CD4-positive, alpha-beta T cell (primary cell): ENCODE measurements at regions not wholly inside any gene's neighbourhood (a gene's known extent, or its start where the extent isn't known, plus 50 kb on each side); places are given as distances from the start of the nearest gene placed in this dataset.

ENCODE experiments used
- ATAC-seq: fragments of 200-7000 bp; cut with Tn5 transposase; one replicate; pipeline ENCODE4 v1.10.0; 2022; ENCODE audit warnings: mild to moderate bottlenecking; ENCODE audit not compliant: poor library complexity
- CTCF ChIA-PET: fragments of 350-600 bp; sonication (Branson Sonifier 250); formaldehyde crosslinking; loops from one replicate; lab custom pipeline; 2021; ENCODE audit warnings: antibody characterized with exemption, inconsistent platforms; lab: Charles Lee
- POLR2A ChIA-PET: fragments of 350-600 bp; sonication (Branson Sonifier 250); formaldehyde crosslinking; loops from one replicate; lab custom pipeline; 2021; ENCODE audit warnings: antibody characterized with exemption, inconsistent platforms; lab: Charles Lee
- DNase-seq, 14 experiments: peaks; one replicate each; pipeline ENCODE4 v3.0.0-alpha.2; 2013 to 2020; ENCODE audit warnings: mixed read lengths in 2 of 14
- H3K27ac ChIP-seq, 2 donors: one replicate each; pipeline versions ENCODE4 v1.5.1 to v1.7.0; 2013; ENCODE audit warnings: low read length in 2 of 2, low read depth in 1 of 2, mild to moderate bottlenecking in 1 of 2
- H3K27me3 ChIP-seq, 2 experiments: 1 replicate in 1 of 2; 2 replicates in 1 of 2; pipeline versions ENCODE4 v1.6.1 to v1.7.0; 2013; ENCODE audit warnings: low read length in 2 of 2, control low read depth in 1 of 2, mild to moderate bottlenecking in 1 of 2, moderate library complexity in 1 of 2; ENCODE audit not compliant: insufficient read depth in 2 of 2, control insufficient read depth in 1 of 2
- H3K36me3 ChIP-seq: one replicate; pipeline ENCODE4 v1.6.1; 2013; ENCODE audit warnings: low read length, control low read depth; ENCODE audit not compliant: insufficient read depth
- H3K4me1 ChIP-seq: one replicate; pipeline ENCODE4 v1.6.1; 2013; ENCODE audit warnings: low read length, control low read depth; ENCODE audit not compliant: insufficient read depth
- H3K4me3 ChIP-seq: one replicate; pipeline ENCODE4 v1.5.1; 2013; ENCODE audit warnings: mild to moderate bottlenecking, low read length, moderate library complexity
- H3K9me3 ChIP-seq, 2 experiments: 1 replicate in 1 of 2; 2 replicates in 1 of 2; pipeline versions ENCODE4 v1.6.1 to v1.7.0; 2013; ENCODE audit warnings: low read length in 2 of 2, mild to moderate bottlenecking in 2 of 2, control low read depth in 1 of 2, moderate library complexity in 1 of 2; ENCODE audit not compliant: control insufficient read depth in 1 of 2, insufficient read depth in 1 of 2
- H3K27ac Mint-ChIP-seq: one replicate; pipeline ENCODE4 v1.8.0; 2020; ENCODE audit warnings: mixed read lengths
- H3K27me3 Mint-ChIP-seq: one replicate; pipeline ENCODE4 v1.8.0; 2021; ENCODE audit warnings: mixed read lengths
- H3K36me3 Mint-ChIP-seq: one replicate; pipeline ENCODE4 v1.8.0; 2021; ENCODE audit warnings: low read depth, mixed read lengths
- H3K4me1 Mint-ChIP-seq: one replicate; pipeline ENCODE4 v1.8.0; 2021; ENCODE audit warnings: low read depth, mixed read lengths
- H3K4me3 Mint-ChIP-seq: one replicate; pipeline ENCODE4 v1.8.0; 2020; ENCODE audit warnings: mild to moderate bottlenecking, mixed read lengths
- H3K9me3 Mint-ChIP-seq: one replicate; pipeline ENCODE4 v1.8.0; 2020; ENCODE audit warnings: mixed read lengths
- intact Hi-C, 2 experiments: fragments of 100-400 bp; cut with DNase I in 1 of 2; cut with micrococcal nuclease in 1 of 2; formaldehyde crosslinking; loops; one replicate each; pipeline versions ENCODE4 v1.15.1 to v1.9.0; 2023 to 2025; cut with DNase I, micrococcal nuclease
- TF ChIP-seq, protein P1 (sequence below): fragments of 200-600 bp; IDR thresholded peaks from one replicate; pipeline ENCODE4 v1.8.0; 2022; ENCODE audit warnings: antibody characterized with exemption, mild to moderate bottlenecking

DNA sequence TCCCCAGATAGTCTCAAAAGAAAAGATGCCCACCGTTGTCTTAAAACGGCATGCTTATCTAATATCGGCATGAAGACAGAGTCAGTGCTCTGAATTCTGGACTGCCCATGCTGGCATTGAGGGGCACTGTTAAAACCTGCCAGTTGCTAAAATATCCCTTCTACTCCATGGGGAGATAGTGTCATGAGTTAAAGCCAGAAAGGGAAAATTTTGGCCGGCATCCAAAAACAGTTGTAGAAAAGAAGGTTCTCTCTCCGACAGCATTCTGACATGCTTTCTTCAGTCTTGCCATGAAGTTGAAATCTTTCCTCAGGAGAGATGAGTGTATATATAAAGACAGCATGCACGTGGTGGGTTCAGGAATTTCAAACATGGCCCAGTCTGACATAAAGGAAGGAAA lies 401.3 kb upstream of the PIK3C3 start:
- H3K9me3 Mint-ChIP-seq = no peaks in the 10 kb centered on the region
- CTCF ChIA-PET = no interaction called here
- ATAC-seq = no peak

DNA sequence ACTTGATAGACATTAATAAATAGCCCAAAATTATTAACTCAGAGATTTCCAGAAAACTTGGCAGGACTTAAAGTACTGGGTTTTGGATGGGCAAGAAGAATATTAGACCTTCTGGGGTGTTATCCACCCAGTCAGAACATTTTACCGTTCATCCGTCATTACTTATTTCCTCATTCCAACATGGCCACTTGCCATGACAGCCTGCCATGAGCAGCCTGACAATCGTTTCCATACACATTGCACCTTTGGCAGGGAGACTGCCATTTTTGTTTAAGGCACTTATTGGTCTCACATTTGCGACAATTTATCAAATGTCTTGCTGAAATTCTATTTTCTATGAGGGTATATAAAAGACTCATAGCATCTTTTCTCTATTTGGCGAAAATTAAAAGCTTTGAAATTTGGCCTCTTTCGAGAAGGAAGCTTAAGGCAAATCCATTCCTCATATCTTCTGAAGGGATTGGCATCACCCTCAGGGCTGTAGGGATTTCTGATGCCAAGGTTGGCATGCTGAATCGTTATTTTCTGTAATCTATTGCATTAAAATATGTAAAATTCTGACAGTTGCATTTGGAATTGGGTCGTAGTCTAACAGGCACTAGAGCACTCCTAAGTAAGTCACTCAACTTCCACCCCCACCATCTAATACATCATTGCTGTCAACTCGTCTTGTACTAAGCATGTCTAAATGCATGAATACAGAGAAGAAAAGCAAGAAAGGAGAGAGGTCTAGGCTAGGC lies 406.3 kb upstream of the PIK3C3 start:
- POLR2A ChIA-PET = no interaction called here
- ATAC-seq = no peak
- Mint-ChIP-seq H3K9me3 (no peaks in the 10 kb centered on the region), H3K4me1 (no peaks in the 10 kb centered on the region), H3K4me3 (no peak overlapping the region), H3K27me3 (no peaks in the 10 kb centered on the region), H3K27ac (no peak overlapping the region), H3K36me3 (no peaks in the 10 kb centered on the region)
- CTCF ChIA-PET = no interaction called here
- no peak overlapping the region for H3K4me3 ChIP-seq
- peaks cover 0 to 3% of the 10 kb centered on the region in 2 experiments for H3K9me3 ChIP-seq
- TF ChIP-seq, protein P1, sequence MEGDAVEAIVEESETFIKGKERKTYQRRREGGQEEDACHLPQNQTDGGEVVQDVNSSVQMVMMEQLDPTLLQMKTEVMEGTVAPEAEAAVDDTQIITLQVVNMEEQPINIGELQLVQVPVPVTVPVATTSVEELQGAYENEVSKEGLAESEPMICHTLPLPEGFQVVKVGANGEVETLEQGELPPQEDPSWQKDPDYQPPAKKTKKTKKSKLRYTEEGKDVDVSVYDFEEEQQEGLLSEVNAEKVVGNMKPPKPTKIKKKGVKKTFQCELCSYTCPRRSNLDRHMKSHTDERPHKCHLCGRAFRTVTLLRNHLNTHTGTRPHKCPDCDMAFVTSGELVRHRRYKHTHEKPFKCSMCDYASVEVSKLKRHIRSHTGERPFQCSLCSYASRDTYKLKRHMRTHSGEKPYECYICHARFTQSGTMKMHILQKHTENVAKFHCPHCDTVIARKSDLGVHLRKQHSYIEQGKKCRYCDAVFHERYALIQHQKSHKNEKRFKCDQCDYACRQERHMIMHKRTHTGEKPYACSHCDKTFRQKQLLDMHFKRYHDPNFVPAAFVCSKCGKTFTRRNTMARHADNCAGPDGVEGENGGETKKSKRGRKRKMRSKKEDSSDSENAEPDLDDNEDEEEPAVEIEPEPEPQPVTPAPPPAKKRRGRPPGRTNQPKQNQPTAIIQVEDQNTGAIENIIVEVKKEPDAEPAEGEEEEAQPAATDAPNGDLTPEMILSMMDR = no peak
- intact Hi-C loops = no loop called here
- no peak overlapping the region for H3K27ac ChIP-seq
- H3K36me3 ChIP-seq = no peaks in the 10 kb centered on the region
- DNase-seq = no peak
- H3K4me1 ChIP-seq = no peaks in the 10 kb centered on the region
- no peaks in the 10 kb centered on the region for H3K27me3 ChIP-seq

More for the DNA sequence above, 401.3 kb upstream of the PIK3C3 start:
- Histone ChIP-seq H3K36me3 (no peaks in the 10 kb centered on the region), H3K27me3 (no peaks in the 10 kb centered on the region), H3K4me3 (no peak overlapping the region), H3K9me3 (no peaks in the 10 kb centered on the region), H3K4me1 (no peaks in the 10 kb centered on the region), H3K27ac (no peak overlapping the region)
- no peak for DNase-seq
- Mint-ChIP-seq H3K36me3 (no peaks in the 10 kb centered on the region), H3K4me3 (no peak overlapping the region), H3K4me1 (no peaks in the 10 kb centered on the region), H3K27me3 (no peaks in the 10 kb centered on the region), H3K27ac (no peak overlapping the region)
- POLR2A ChIA-PET = no interaction called here
- intact Hi-C loops = no loop called here
- TF ChIP-seq, protein P1 = no peak

DNA sequence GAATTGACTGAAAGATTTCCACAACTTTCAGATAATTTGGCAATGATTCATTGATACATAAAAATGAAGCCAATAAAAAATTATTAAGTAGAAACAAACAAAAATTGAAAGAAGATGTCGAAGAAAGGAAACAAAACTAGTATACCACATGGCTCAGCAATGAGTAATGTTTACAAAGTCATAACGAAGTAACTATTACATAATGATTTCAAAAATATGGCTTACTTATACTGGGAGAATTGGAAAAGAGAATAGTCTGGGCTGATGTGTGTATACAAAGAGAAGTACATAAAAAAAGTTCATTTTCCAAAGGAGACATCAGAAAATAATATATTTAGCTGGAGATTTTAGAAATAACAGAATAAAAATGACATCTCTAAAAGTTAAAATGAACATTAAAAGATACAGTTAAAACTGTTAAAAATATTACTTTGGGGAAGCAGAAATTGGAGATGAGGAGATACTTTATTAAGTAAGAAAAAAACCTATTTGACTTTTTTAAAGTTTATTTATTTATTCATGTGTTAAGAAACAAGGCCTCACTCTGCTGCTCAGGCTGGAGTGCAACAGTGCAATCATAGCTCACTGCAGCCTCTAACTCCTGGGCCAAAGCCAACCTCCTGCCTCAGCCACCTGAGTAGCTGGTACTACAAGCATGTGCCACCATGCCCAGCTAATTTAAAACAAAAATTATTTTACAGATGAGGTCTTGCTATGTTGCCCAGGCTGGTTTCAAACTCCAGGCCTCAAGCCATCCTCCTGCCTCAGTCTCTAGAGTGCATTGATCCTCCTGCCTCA lies 409.7 kb upstream of the PIK3C3 start:
- DNase-seq = no peak
- intact Hi-C loops = no loop called here
- Mint-ChIP-seq H3K27me3 (no peaks in the 10 kb centered on the region), H3K4me1 (no peaks in the 10 kb centered on the region), H3K27ac (no peak overlapping the region), H3K4me3 (no peak overlapping the region), H3K36me3 (no peaks in the 10 kb centered on the region), H3K9me3 (no peaks in the 10 kb centered on the region)
- Histone ChIP-seq H3K36me3 (no peaks in the 10 kb centered on the region), H3K27me3 (no peaks in the 10 kb centered on the region), H3K4me3 (no peak overlapping the region), H3K4me1 (no peaks in the 10 kb centered on the region), H3K9me3 (peaks cover 0 to 3% of the 10 kb centered on the region in 2 experiments), H3K27ac (no peak overlapping the region)
- ChIA-PET POLR2A (no interaction called here), CTCF (no interaction called here)
- ATAC-seq = no peak
- TF ChIP-seq, protein P1 = no peak
